ENCODE measurements at regions not wholly inside any gene's neighbourhood (a gene's known extent, or its start where the extent isn't known, plus 50 kb on each side); places are given as distances from the start of the nearest gene placed in this dataset.
"Not testable (repeated sequence)": the region's sequence is repeated elsewhere in the genome, so short reads cannot be mapped to it uniquely, and the experiment has no call there.

- not testable (repeated sequence) for TF ChIP-seq CTCF (IDR thresholded peaks at IDR 0.05); ZFX (IDR thresholded peaks at IDR 0.05; ENCODE audit: borderline replicate concordance)
Measured at GRCh38 chr6:121636217-121636616, 200.8 kb downstream of the GJA1 start.
